Neutrophil (primary cell): ENCODE measurements at regions not wholly inside any gene's neighbourhood (a gene's known extent, or its start where the extent isn't known, plus 50 kb on each side); places are given as distances from the start of the nearest gene placed in this dataset.

Experiments
- H3K27ac ChIP-seq: fragments of 200-600 bp; sonication (generic); 2 replicates; pipeline ENCODE4 v1.5.1; 2016; ENCODE audit warnings: mild to moderate bottlenecking, moderate library complexity
- H3K27me3 ChIP-seq: fragments of 200-600 bp; sonication (generic); 2 replicates; pipeline ENCODE4 v1.6.0; 2016; ENCODE audit warnings: mild to moderate bottlenecking
- H3K36me3 ChIP-seq: fragments of 200-600 bp; sonication (generic); 2 replicates; pipeline ENCODE4 v1.5.1; 2017
- H3K4me1 ChIP-seq, 2 experiments: fragments of 200-600 bp in 1 of 2; sonication (generic) in 1 of 2; 1 replicate in 1 of 2; 2 replicates in 1 of 2; pipeline versions ENCODE4 v1.5.1 to v1.6.1; 2013 to 2016; ENCODE audit warnings: low read depth in 1 of 2, low read length in 1 of 2, mild to moderate bottlenecking in 1 of 2, moderate library complexity in 1 of 2; ENCODE audit not compliant: control insufficient read depth in 1 of 2, insufficient read depth in 1 of 2
- H3K4me3 ChIP-seq, 2 experiments: fragments of 200-600 bp in 1 of 2; sonication (generic) in 1 of 2; 1 replicate in 1 of 2; 2 replicates in 1 of 2; pipeline ENCODE4 v1.5.1; 2013 to 2016; ENCODE audit warnings: low read depth in 1 of 2, low read length in 1 of 2, mild to moderate bottlenecking in 1 of 2, moderate library complexity in 1 of 2
- H3K9me3 ChIP-seq: fragments of 200-600 bp; sonication (generic); 2 replicates; pipeline ENCODE4 v1.5.1; 2016
- CTCF ChIP-seq: fragments of 200-600 bp; sonication (generic); IDR thresholded peaks from 2 replicates; pipeline ENCODE4 v1.5.1; 2016; ENCODE audit warnings: antibody characterized with exemption

- no peak overlapping the region for H3K27ac ChIP-seq
- H3K36me3 ChIP-seq = no peaks in the 10 kb centered on the region
- no peak for TF ChIP-seq CTCF
- H3K27me3 ChIP-seq = no peaks in the 10 kb centered on the region
- no peaks in the 10 kb centered on the region for H3K9me3 ChIP-seq
- H3K4me1 ChIP-seq = no peaks in the 10 kb centered on the region
- no peak overlapping the region for H3K4me3 ChIP-seq
Measured at GRCh38 chr13:108156749-108157148, 58.6 kb downstream of the LIG4 start.

DNA sequence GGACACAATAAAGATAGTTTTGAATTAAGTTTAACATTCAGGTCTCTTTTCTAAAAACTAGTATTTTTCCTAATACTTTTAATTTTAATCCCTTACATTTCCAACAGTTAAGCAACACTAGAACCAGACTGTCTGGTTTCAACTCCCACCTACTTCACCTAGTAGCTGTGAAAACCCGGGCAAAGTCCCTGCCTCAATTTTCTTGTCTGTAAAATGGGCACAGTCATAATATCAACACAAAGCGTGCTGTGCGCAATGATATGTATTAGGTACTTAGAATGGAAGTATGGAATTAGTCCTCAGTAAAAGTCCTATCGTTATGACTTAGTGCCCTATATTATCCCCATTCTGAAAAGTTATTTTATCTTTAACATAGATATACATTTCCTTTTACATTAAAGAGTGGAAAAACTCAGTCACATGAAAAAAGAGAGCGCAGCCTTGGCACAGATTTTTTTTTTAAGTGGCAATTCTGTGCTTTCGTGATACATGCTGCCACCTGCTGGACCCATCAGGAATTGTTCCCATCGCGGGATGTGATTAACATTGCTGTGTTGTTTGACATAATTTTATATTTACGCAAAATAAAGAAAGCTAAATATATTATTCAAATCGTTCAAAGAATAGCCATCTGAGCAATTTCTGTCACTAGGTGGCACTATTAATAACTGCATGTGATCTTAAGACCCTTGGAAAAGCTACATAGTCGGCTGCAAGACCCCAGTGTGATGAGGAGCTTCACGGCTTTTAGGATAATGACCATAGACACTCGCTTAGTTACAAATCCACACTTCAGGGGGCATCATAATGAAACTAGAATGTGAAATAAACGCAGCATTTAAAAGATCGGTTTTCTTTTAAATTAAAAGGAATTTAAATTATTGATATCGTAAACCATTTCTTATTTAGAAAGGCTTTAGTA is 59.9 kb downstream of the LIG4 start:
- Histone ChIP-seq H3K9me3 (no peaks in the 10 kb centered on the region), H3K4me3 (no peak overlapping the region), H3K27me3 (no peaks in the 10 kb centered on the region), H3K4me1 (no peaks in the 10 kb centered on the region), H3K27ac (no peak overlapping the region), H3K36me3 (no peaks in the 10 kb centered on the region)
- TF ChIP-seq CTCF = peak; percentile 44

- TF ChIP-seq CTCF = no peak
- Histone ChIP-seq H3K9me3 (no peaks in the 10 kb centered on the region), H3K36me3 (no peaks in the 10 kb centered on the region), H3K4me3 (no peak overlapping the region), H3K27me3 (no peaks in the 10 kb centered on the region), H3K4me1 (no peaks in the 10 kb centered on the region), H3K27ac (no peak overlapping the region)
Measured at GRCh38 chr13:108154421-108154858, 60.9 kb downstream of the LIG4 start.

DNA sequence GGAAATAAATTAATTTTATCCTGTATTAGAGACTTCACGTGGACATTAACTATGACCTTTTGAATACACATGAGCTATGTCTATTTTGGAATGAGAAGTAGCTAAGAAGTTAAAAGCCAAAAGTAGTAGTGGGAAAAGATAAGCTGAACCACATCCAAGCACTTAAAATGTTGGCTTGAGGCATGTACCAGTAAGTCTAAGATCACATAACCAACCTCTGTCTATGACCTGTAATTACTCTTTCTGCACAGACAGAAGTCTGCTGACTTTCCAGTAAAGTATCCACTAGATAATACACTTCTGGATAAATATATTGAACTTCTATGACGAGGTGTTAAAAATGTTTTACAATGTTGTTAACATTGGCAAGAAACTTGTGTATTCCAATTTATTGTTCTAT is 68.7 kb downstream of the LIG4 start:
- Histone ChIP-seq H3K4me3 (no peak overlapping the region), H3K36me3 (no peaks in the 10 kb centered on the region), H3K27ac (no peak overlapping the region), H3K9me3 (no peaks in the 10 kb centered on the region), H3K4me1 (no peaks in the 10 kb centered on the region), H3K27me3 (no peaks in the 10 kb centered on the region)
- TF ChIP-seq CTCF = no peak

- no peak overlapping the region for H3K27ac ChIP-seq
- no peaks in the 10 kb centered on the region for H3K9me3 ChIP-seq
- no peak overlapping the region for H3K4me3 ChIP-seq
- no peak for TF ChIP-seq CTCF
- no peaks in the 10 kb centered on the region for H3K4me1 ChIP-seq
- no peaks in the 10 kb centered on the region for H3K36me3 ChIP-seq
- H3K27me3 ChIP-seq = no peaks in the 10 kb centered on the region
Measured at GRCh38 chr13:108142702-108143436, 72.5 kb downstream of the LIG4 start.
